GM12874 (cell line): ENCODE measurements at regions not wholly inside any gene's neighbourhood (a gene's known extent, or its start where the extent isn't known, plus 50 kb on each side); places are given as distances from the start of the nearest gene placed in this dataset.

ENCODE experiments used
- CTCF ChIP-seq: IDR thresholded peaks from 2 replicates; pipeline ENCODE4 v1.5.1; 2011; ENCODE audit warnings: low read depth, mild to moderate bottlenecking, control low read depth, low read length, moderate library complexity; ENCODE audit not compliant: insufficient read depth

- no peak for TF ChIP-seq CTCF
Observed at GRCh38 chr20:11333634-11334033, 584.1 kb upstream of the BTBD3 start.

- TF ChIP-seq CTCF = no peak
Observed at GRCh38 chr20:11337361-11338130, 580.1 kb upstream of the BTBD3 start.

- no peak for TF ChIP-seq CTCF
Observed at GRCh38 chr20:11338496-11339306, 579.0 kb upstream of the BTBD3 start.

GRCh38 chr20:11344939-11345338 lies 572.8 kb upstream of the BTBD3 start:
- no peak for TF ChIP-seq CTCF

GRCh38 chr20:11347738-11348137 lies 570.0 kb upstream of the BTBD3 start:
- TF ChIP-seq CTCF = no peak

GRCh38 chr20:11350126-11351005 lies 567.3 kb upstream of the BTBD3 start:
- TF ChIP-seq CTCF = no peak

- no peak for TF ChIP-seq CTCF
Observed at GRCh38 chr20:11352041-11352440, 565.7 kb upstream of the BTBD3 start.
